ENCODE measurements at regions not wholly inside any gene's neighbourhood (a gene's known extent, or its start where the extent isn't known, plus 50 kb on each side); places are given as distances from the start of the nearest gene placed in this dataset.

- no peak for DNase-seq
These were observed 63.5 kb upstream of the ASCC3 start for GRCh38 chr6:100944644-100945043.

DNA sequence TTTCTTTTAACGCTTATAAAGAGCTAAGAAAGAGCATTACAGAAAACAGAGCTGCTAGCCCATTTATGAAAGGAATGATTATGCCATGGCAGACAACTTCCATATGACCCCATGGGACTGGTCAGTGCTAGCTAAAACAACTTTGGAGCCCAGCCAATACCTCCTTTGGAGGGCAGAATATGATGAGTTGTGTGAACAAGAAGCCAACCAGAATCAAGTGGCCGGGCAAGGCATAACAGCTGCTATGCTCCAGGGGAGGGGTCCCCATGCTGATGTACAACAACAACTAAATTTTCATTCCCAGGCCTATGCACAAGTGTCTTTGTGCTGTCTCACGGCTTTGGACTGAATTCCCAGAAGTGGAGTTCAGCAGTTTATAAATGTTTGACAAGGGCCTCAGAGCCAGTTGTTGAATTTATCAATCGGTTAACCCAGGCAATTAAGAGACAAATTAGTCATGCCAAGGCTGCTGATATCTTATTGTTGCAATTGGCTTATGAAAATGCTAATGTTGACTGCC is 65.0 kb upstream of the ASCC3 start:
- no peak for DNase-seq

- DNase-seq, result no peak
These were observed 65.6 kb upstream of the ASCC3 start for GRCh38 chr6:100946711-100947110.

GRCh38 chr6:100948381-100949133 is 67.4 kb upstream of the ASCC3 start:
- no peak for DNase-seq

DNA sequence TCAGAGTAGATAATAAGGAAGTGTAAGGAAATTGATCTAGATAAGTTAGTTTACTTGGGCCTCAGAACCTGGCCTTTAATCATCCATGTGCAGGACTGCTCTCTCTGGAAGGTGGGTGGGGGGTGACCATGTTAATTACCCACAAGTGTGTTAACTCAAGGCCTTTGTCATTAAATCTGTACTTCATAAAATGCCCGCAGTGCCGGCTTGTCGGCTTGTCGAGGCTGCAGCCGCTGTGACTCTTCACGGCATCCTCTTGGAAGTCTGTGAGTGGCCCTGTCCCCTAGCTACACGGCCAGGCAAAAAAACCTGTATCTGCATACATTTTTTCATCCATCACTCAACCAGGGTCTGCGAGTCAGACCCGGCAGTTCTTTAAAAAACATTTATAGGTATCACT is 70.9 kb upstream of the ASCC3 start:
- no peak for DNase-seq

GRCh38 chr6:100959280-100959679 is 78.2 kb upstream of the ASCC3 start:
- no peak for DNase-seq

- no peak for DNase-seq
These were observed 81.3 kb upstream of the ASCC3 start for GRCh38 chr6:100962466-100962865.

- no peak for DNase-seq
These were observed 83.9 kb upstream of the ASCC3 start for GRCh38 chr6:100965067-100965466.

GRCh38 chr6:100968949-100969348 is 87.8 kb upstream of the ASCC3 start:
- DNase-seq, result no peak

DNA sequence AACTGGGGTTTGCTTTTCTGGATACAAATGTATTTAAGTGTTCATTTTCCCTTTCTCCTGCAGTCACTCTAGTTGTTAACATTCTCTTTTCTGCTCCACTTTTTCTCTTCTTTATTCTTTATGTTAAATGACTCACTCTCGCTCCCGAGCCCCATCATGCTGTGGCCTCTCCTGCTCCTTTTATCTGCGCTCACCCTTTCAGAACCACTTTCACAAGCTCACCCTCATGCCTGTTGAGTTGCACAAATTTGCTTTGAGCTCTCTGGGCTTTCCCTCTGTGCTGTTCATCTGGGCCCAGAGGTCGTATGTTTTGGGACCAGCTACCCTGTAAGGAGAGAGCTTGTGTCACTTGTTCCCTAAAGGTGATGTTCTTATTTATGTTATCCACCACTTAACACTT is 98.1 kb upstream of the ASCC3 start:
- DNase-seq, result no peak

- no peak for DNase-seq
These were observed 99.8 kb upstream of the ASCC3 start for GRCh38 chr6:100980949-100981348.

- DNase-seq, result no peak
These were observed 105.8 kb upstream of the ASCC3 start for GRCh38 chr6:100986921-100987320.

- no peak for DNase-seq
These were observed 106.4 kb upstream of the ASCC3 start for GRCh38 chr6:100987556-100987955.

GRCh38 chr6:100988391-100988984 is 107.4 kb upstream of the ASCC3 start:
- DNase-seq, result no peak

GRCh38 chr6:100990070-100990469 is 108.9 kb upstream of the ASCC3 start:
- no peak for DNase-seq

- DNase-seq, result no peak
These were observed 115.3 kb upstream of the ASCC3 start for GRCh38 chr6:100996409-100996808.

- no peak for DNase-seq
These were observed 117.0 kb upstream of the ASCC3 start for GRCh38 chr6:100998111-100998510.

DNA sequence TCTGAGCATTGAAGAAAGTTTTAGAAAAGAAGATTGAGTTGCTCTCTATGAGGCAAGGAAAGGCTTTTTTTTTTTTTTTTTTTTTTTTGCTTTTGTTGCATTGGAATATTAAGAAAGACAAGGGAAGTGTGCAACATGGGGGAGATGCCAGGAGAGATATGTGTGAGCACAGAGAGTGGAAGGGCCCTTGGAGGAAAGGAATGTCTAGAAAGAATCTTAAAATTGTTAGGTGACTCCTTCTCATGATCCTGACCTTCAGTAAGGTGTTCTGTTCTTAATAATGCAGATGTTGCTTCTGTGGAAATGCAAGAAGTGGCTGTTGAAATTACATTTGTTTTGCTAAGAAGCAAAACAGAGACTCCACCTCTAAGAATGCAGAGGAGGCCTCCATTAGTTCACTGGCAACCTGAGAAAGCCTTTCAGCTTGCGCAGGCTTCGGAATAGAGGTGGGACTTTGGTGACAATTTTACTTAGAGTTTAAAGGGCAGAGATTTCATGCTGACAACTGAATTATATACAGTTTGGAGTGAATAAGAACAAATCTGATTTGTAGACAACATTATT is 118.0 kb upstream of the ASCC3 start:
- DNase-seq, result no peak

DNA sequence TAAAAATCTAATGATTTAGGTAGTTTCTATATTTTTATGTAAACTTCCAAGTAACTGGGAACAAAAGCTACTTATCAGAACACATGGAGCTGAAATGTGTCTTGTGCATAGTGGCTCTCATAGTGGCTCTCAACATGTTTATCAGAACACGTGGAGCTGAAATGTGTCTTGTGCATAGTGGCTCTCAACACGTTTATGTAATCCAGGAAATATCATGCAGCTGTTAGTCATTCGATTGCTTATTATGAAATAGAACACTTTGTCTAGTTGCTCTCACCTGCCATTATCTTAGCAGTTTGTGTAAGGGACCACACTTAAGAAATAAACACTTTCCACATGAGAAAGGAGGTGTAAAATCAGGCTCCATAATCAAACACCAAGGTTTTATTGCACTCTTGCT is 119.2 kb upstream of the ASCC3 start:
- no peak for DNase-seq

DNA sequence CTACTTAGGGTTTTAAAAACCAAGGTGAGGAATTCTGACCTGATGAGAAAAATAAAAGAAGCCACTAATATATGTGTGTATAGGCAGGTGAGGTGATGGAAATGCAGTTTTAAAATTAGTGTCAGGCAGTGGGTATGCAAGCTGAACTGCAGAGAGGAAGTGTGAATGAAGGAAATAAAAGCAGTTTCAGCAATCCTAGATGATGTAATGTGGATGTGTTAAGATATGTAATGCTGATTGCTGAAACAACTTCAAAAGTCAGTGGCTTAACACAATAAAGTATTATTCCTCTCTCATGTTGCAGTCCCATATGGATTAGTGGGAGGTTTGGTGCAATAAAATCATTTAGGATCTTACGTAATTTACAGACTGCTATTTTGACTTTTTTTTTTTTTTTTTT is 119.9 kb upstream of the ASCC3 start:
- DNase-seq, result no peak

DNA sequence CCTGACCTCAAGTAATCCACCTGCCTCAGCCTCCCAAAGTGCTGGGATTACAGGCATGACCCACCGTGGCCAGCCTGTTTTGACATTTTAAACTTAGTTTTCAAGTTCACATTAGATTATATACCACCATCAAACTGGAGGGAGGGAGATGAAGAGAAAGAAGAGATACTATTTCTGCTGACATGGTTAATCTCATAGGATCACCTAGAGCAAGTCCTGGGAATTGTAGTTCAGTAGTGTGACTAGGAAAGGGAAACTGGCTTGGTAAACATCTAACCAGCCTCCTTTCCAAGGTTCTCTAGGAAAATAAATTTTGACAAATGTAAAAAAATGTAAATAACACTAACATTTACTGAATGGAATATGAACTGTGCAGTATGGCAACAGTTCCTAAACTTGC is 120.5 kb upstream of the ASCC3 start:
- DNase-seq, result no peak

DNA sequence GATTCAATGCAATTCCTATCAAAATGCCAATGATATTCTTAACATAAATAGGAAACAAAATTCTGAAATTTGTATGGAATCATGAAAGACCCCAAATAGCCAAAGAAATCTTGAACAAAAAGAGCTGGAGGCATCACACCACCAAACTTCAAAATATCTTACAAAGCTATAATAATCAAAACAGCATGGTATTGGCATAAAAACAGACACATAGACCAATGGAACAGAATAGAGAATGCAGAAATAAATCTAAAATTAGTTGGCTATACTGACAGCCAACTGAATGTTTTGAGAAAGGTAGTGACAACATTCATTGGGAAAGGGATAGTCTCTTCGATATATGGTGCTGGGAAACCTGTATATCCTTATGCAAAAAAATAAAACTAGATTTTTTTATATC is 121.9 kb upstream of the ASCC3 start:
- no peak for DNase-seq

DNA sequence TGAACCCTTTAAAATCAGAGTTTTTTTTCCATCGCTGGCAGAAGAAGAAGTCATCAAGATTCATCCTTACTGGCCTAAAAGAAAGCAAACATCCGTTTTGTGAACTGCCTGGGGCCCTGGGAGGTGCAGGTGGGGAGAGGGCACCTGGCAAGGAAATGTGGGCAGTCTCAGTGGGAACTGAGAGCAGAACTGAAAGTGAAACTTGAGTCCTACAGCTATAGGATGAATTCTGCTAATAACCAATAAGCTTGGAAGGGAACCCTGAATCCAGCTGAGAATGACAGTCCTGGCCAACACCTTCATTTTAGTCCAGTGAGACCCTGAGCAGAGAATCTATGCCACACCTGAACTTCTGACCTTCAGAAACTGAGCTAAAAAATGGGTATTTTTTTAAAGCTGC is 130.1 kb upstream of the ASCC3 start:
- no peak for DNase-seq

- no peak for DNase-seq
These were observed 132.6 kb upstream of the ASCC3 start for GRCh38 chr6:101013612-101014195.
